AG09319 (cell line): ENCODE measurements at regions not wholly inside any gene's neighbourhood (a gene's known extent, or its start where the extent isn't known, plus 50 kb on each side); places are given as distances from the start of the nearest gene placed in this dataset.
"Not testable (repeated sequence)": the region's sequence is repeated elsewhere in the genome, so short reads cannot be mapped to it uniquely, and the experiment has no call there.

Experiments used
- DNase-seq: peaks from one replicate; pipeline ENCODE4 v3.0.0-alpha.2; 2010; ENCODE audit warnings: low read depth; ENCODE audit errors: extremely low read depth
- TF ChIP-seq, protein P1 (sequence below): IDR thresholded peaks from 2 replicates; pipeline ENCODE4 v1.5.1; 2011; ENCODE audit warnings: low read depth, mild to moderate bottlenecking, inconsistent platforms, low read length, moderate library complexity

GRCh38 chr6:80508885-80509630 is 402.6 kb downstream of the BCKDHB start:
- TF ChIP-seq, protein P1, sequence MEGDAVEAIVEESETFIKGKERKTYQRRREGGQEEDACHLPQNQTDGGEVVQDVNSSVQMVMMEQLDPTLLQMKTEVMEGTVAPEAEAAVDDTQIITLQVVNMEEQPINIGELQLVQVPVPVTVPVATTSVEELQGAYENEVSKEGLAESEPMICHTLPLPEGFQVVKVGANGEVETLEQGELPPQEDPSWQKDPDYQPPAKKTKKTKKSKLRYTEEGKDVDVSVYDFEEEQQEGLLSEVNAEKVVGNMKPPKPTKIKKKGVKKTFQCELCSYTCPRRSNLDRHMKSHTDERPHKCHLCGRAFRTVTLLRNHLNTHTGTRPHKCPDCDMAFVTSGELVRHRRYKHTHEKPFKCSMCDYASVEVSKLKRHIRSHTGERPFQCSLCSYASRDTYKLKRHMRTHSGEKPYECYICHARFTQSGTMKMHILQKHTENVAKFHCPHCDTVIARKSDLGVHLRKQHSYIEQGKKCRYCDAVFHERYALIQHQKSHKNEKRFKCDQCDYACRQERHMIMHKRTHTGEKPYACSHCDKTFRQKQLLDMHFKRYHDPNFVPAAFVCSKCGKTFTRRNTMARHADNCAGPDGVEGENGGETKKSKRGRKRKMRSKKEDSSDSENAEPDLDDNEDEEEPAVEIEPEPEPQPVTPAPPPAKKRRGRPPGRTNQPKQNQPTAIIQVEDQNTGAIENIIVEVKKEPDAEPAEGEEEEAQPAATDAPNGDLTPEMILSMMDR = no peak
- no peak for DNase-seq

DNA sequence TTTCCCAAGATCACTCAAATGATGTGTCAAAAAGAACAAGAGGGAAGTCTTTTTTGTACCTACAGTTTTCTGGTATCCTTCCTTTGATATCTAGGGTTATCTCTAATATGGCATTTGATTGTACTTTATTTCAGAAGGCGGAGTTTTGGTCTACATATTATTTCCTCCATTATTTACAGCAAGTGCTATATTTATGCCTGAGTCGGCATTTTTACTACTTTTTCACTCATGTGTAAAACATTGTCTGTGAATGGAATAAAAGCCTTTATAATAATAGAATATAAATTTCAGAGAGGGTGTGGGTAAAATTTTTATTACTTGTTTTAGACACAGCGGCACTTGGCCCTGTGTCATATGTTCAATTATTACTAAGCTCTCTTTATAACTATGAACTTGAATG is 398.4 kb downstream of the BCKDHB start:
- no peak for DNase-seq
- TF ChIP-seq, protein P1 = no peak

GRCh38 chr6:80503660-80504059 is 397.2 kb downstream of the BCKDHB start:
- no peak for DNase-seq
- TF ChIP-seq, protein P1 = no peak

- no peak for DNase-seq
- TF ChIP-seq, protein P1 = no peak
Measured at GRCh38 chr6:80502871-80503270, 396.4 kb downstream of the BCKDHB start.

- no peak for DNase-seq
- TF ChIP-seq, protein P1 = no peak
Measured at GRCh38 chr6:80501636-80502035, 395.2 kb downstream of the BCKDHB start.

DNA sequence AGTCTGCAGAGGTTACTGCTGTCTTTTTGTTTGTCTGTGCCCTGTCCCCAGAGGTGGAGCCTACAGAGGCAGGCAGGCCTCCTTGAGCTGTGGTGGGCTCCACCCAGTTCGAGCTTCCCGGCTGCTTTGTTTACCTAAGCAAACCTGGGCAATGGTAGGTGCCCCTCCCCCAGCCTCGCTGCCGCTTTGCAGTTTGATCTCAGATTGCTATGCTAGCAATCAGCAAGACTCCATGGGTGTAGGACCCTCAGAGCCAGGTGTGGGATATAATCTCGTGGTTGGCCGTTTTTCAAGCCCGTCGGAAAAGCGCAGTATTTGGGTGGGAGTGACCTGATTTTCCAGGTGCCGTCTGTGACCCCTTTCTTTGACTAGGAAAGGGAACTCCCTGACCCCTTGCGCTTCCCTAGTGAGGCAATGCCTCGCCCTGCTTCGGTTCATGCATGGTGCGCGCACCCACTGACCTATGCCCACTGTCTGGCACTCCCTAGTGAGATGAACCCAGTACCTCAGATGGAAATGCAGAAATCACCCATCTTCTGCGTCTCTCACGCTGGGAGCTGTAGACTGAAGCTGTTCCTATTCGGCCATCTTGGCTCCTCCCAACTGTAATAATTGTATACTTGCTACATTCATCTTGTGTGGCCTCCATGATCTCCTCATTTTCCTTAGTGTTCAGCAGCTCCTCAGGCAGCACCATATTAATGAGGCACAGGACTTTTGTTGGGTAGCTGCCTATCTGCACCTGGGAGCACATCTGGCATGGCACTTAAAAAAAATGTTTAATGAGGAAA is 391.4 kb downstream of the BCKDHB start:
- not testable (repeated sequence) for DNase-seq

DNA sequence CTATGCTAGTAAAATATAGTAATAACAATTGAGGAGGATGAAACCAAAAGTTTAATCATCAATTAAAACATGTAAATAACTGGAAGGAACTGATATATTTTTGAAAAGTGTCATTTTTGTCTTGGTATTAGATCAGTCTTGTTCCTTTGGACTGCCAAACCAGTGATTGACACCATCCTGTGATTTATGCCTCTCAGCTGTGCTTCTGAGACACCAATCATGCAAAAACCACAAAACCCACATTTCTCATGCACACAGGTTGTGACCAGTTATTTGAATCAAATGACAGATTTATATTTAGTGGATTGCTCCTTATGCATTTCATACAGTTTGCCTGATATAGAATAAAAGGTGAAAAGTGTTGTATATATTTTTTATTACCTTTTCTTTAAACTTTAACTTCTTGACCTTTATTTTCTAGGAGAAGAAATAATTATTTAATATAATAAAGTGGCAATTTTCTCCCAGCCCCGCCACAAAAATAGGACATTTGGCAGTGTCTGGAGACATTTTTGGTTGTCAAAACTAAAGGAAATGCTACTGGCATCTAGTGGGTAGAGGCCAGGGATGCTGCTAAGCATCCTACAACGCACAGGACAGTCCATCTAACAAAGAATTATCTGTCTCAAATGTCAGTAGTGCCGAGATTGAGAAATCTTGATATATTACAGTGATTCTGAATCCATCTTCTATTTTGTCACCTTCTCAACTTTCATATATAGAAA is 383.6 kb downstream of the BCKDHB start:
- TF ChIP-seq, protein P1 = no peak
- DNase-seq = no peak
